ENCODE measurements at regions not wholly inside any gene's neighbourhood (a gene's known extent, or its start where the extent isn't known, plus 50 kb on each side); places are given as distances from the start of the nearest gene placed in this dataset.

DNA sequence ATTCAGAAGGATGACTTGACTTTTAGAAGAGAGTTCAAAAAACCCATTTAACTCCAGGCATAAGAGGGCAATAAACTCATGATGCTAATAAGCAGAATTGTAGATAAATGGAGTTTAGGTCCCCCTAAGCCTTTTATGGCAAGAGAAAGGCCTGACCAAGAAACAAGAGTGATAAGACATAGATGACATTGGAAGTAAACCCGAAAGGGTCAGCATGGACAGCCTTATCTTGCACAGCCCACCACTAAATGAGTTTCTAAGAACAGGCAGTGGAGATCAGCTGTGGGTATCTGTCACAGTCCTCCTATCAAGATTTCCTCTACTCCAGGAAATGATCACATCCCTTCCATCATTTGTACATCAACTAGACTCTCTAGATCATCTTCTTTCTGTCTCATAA, 457.9 kb upstream of the ADAMTS9 start:
- no peak for TF ChIP-seq POLR2AphosphoS5 (IDR thresholded peaks at IDR 0.05; ENCODE audit: low read depth)
- TF ChIP-seq, protein P1, sequence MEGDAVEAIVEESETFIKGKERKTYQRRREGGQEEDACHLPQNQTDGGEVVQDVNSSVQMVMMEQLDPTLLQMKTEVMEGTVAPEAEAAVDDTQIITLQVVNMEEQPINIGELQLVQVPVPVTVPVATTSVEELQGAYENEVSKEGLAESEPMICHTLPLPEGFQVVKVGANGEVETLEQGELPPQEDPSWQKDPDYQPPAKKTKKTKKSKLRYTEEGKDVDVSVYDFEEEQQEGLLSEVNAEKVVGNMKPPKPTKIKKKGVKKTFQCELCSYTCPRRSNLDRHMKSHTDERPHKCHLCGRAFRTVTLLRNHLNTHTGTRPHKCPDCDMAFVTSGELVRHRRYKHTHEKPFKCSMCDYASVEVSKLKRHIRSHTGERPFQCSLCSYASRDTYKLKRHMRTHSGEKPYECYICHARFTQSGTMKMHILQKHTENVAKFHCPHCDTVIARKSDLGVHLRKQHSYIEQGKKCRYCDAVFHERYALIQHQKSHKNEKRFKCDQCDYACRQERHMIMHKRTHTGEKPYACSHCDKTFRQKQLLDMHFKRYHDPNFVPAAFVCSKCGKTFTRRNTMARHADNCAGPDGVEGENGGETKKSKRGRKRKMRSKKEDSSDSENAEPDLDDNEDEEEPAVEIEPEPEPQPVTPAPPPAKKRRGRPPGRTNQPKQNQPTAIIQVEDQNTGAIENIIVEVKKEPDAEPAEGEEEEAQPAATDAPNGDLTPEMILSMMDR (conservative IDR thresholded peaks at IDR 0.05; ENCODE audit: low read depth in 2 of 2), result no peak
- no peak for TF ChIP-seq STAT1 (IDR thresholded peaks at IDR 0.05; ENCODE audit: unreplicated experiment)
- TF ChIP-seq CREB1 (CRISPR knock-in tag; IDR thresholded peaks at IDR 0.05; ENCODE audit: low read depth), result no peak
- no peak for TF ChIP-seq EZH2 (IDR thresholded peaks at IDR 0.05; ENCODE audit: low read depth, unreplicated experiment)
- TF ChIP-seq, protein P2, sequence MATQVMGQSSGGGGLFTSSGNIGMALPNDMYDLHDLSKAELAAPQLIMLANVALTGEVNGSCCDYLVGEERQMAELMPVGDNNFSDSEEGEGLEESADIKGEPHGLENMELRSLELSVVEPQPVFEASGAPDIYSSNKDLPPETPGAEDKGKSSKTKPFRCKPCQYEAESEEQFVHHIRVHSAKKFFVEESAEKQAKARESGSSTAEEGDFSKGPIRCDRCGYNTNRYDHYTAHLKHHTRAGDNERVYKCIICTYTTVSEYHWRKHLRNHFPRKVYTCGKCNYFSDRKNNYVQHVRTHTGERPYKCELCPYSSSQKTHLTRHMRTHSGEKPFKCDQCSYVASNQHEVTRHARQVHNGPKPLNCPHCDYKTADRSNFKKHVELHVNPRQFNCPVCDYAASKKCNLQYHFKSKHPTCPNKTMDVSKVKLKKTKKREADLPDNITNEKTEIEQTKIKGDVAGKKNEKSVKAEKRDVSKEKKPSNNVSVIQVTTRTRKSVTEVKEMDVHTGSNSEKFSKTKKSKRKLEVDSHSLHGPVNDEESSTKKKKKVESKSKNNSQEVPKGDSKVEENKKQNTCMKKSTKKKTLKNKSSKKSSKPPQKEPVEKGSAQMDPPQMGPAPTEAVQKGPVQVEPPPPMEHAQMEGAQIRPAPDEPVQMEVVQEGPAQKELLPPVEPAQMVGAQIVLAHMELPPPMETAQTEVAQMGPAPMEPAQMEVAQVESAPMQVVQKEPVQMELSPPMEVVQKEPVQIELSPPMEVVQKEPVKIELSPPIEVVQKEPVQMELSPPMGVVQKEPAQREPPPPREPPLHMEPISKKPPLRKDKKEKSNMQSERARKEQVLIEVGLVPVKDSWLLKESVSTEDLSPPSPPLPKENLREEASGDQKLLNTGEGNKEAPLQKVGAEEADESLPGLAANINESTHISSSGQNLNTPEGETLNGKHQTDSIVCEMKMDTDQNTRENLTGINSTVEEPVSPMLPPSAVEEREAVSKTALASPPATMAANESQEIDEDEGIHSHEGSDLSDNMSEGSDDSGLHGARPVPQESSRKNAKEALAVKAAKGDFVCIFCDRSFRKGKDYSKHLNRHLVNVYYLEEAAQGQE (IDR thresholded peaks at IDR 0.05; ENCODE audit: unreplicated experiment), result no peak
- no peak for TF ChIP-seq JUNB (IDR thresholded peaks at IDR 0.05; ENCODE audit: unreplicated experiment)
- TF ChIP-seq EZH2phosphoT487 (IDR thresholded peaks at IDR 0.05; ENCODE audit: unreplicated experiment), result no peak
- no peak for TF ChIP-seq ZNF114 (CRISPR knock-in tag; IDR thresholded peaks at IDR 0.05)
